WTC11 (cell line): ENCODE measurements at regions not wholly inside any gene's neighbourhood (a gene's known extent, or its start where the extent isn't known, plus 50 kb on each side); places are given as distances from the start of the nearest gene placed in this dataset.

Experiments used
- IRF2 ChIP-seq: sonication (generic); formaldehyde crosslinking; IDR thresholded peaks from 2 replicates; pipeline ENCODE4 v1.8.0; 2022; ENCODE audit warnings: low read depth, missing genetic modification reagents, borderline replicate concordance
- TP53 ChIP-seq: sonication (generic); formaldehyde crosslinking; IDR thresholded peaks from 2 replicates; pipeline ENCODE4 v1.8.1; 2023; ENCODE audit warnings: mild to moderate bottlenecking, missing genetic modification reagents
- TF ChIP-seq, protein P1 (sequence below): fragments of 200-600 bp; IDR thresholded peaks from 2 replicates; pipeline ENCODE4 v1.8.0; 2022; ENCODE audit warnings: antibody characterized with exemption
- TF ChIP-seq, protein P2 (sequence below): sonication (generic); formaldehyde crosslinking; IDR thresholded peaks from 2 replicates; pipeline ENCODE4 v1.8.1; 2023; ENCODE audit warnings: mild to moderate bottlenecking, missing genetic modification reagents, moderate library complexity
- TF ChIP-seq, protein P3 (sequence below): sonication (generic); formaldehyde crosslinking; IDR thresholded peaks from 2 replicates; pipeline ENCODE4 v1.8.0; 2022; ENCODE audit warnings: mild to moderate bottlenecking, missing genetic modification reagents

DNA sequence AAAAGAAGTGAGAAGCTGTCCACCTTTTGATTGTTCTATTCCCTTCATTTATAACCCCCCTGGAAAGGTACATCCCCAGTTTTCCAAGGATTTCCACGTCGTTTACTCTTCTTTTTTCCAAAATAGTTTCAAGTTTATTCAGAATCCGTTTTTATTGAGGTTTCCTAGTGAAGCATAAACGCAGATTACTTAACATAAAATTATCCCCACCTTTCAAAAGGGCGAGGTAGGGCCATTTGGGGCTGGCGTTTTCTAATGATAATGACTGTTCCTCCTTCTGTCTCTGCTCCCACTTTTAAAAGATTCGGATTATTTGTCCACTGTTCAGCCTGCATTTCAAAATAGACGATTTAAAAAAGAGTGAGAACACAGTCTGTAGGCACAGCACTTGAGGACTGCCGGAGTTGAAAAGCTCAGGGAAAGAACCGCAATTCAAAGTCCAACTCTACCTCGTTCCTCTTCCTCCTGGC lies 165.2 kb upstream of the PPP1R3A start:
- TF ChIP-seq, protein P1, sequence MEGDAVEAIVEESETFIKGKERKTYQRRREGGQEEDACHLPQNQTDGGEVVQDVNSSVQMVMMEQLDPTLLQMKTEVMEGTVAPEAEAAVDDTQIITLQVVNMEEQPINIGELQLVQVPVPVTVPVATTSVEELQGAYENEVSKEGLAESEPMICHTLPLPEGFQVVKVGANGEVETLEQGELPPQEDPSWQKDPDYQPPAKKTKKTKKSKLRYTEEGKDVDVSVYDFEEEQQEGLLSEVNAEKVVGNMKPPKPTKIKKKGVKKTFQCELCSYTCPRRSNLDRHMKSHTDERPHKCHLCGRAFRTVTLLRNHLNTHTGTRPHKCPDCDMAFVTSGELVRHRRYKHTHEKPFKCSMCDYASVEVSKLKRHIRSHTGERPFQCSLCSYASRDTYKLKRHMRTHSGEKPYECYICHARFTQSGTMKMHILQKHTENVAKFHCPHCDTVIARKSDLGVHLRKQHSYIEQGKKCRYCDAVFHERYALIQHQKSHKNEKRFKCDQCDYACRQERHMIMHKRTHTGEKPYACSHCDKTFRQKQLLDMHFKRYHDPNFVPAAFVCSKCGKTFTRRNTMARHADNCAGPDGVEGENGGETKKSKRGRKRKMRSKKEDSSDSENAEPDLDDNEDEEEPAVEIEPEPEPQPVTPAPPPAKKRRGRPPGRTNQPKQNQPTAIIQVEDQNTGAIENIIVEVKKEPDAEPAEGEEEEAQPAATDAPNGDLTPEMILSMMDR: no peak
- no peak for TF ChIP-seq TP53 (CRISPR knock-in tag)
- no peak for TF ChIP-seq IRF2 (CRISPR knock-in tag)
- TF ChIP-seq, protein P2, sequence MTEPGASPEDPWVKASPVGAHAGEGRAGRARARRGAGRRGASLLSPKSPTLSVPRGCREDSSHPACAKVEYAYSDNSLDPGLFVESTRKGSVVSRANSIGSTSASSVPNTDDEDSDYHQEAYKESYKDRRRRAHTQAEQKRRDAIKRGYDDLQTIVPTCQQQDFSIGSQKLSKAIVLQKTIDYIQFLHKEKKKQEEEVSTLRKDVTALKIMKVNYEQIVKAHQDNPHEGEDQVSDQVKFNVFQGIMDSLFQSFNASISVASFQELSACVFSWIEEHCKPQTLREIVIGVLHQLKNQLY (CRISPR knock-in tag): no peak
- TF ChIP-seq, protein P3, sequence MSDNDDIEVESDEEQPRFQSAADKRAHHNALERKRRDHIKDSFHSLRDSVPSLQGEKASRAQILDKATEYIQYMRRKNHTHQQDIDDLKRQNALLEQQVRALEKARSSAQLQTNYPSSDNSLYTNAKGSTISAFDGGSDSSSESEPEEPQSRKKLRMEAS (CRISPR knock-in tag): no peak
